ENCODE measurements at regions not wholly inside any gene's neighbourhood (a gene's known extent, or its start where the extent isn't known, plus 50 kb on each side); places are given as distances from the start of the nearest gene placed in this dataset.
"Not testable (repeated sequence)": the region's sequence is repeated elsewhere in the genome, so short reads cannot be mapped to it uniquely, and the experiment has no call there.

GRCh38 chr11:123351375-123351774, 78.7 kb upstream of the GRAMD1B start:
- no peaks in the 10 kb centered on the region for H3K27me3 ChIP-seq
- intact Hi-C loops (cut with DNase I) = no loop called here
- no peaks in the 10 kb centered on the region for H3K9me3 ChIP-seq
- DNase-seq = no peak
- H3K27ac ChIP-seq = no peak overlapping the region
- H3K4me1 ChIP-seq = no peaks in the 10 kb centered on the region
- WGBS, 2 donors = 66 to 75% methylated on average over 6 of the region's 6 CpGs
- H3K4me3 ChIP-seq (replicated peaks in 1 of 3) = no peak overlapping the region
- H3K36me3 ChIP-seq = no peaks in the 10 kb centered on the region
- no peak for TF ChIP-seq POLR2A (IDR thresholded peaks at IDR 0.05)
- TF ChIP-seq CTCF (IDR thresholded peaks at IDR 0.05) = no peak

DNA sequence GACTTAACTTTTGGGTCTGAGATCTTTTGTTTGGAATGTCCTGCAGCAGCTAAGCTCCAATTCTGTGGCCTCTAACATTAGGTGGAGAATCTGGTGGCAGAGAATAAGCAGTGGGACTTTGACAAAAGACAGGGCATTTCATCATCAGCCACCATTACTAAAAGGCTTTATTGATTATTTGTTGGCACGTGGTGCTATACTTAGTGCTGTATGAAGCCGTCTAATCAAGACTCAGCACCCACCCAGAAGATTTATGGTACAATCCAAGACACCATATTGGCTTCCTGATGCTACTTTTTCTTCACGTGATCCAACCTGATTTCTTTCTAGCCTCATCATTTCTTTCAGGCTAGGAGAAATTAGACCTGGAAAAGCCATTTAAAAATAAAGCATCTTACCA, 80.7 kb upstream of the GRAMD1B start:
- Histone ChIP-seq H3K4me1 (no peaks in the 10 kb centered on the region), H3K27me3 (no peaks in the 10 kb centered on the region), H3K36me3 (no peaks in the 10 kb centered on the region), H3K27ac (no peak overlapping the region), H3K4me3 (replicated peaks in 1 of 3) (no peak overlapping the region), H3K9me3 (no peaks in the 10 kb centered on the region)
- intact Hi-C loops (cut with DNase I) = no loop called here
- 92 to 95% methylated on average over 3 of the region's 3 CpGs for WGBS, 2 donors
- TF ChIP-seq CTCF (IDR thresholded peaks at IDR 0.05) (no peak), POLR2A (IDR thresholded peaks at IDR 0.05) (no peak)
- DNase-seq = no peak

DNA sequence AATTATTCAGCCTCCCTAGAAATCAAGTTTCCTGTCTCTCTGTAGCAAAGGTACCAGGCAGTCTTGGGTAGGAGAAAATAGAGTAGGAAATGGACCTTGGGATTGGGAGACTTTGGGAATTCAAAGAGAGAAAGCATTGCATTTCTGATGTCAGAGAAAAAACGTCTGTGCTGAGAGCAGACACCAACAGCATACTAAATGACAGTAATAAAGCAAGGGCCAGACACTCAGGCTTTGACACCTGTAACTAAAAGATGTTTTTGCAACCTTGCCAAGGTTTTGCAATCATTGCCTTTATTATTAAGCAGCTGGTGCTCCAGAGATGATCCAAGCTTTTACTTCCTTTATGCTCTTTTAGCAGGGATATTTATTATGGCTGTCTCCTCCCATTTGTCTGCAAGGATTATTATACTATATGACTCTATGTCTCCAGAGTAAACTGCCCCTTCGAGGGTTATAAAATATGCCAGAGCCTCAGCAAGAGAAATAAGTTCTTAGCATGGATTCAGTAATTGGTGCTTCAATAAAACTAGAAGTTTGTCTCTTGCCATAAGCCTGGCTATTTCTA, 85.2 kb upstream of the GRAMD1B start:
- no peak for DNase-seq
- no peaks in the 10 kb centered on the region for H3K9me3 ChIP-seq
- H3K4me1 ChIP-seq = no peaks in the 10 kb centered on the region
- intact Hi-C loops (cut with DNase I) = no loop called here
- WGBS, 2 donors = 55 to 63% methylated on average over 2 of the region's 2 CpGs
- no peaks in the 10 kb centered on the region for H3K27me3 ChIP-seq
- no peak overlapping the region for H3K27ac ChIP-seq
- H3K4me3 ChIP-seq (replicated peaks in 1 of 3) = no peak overlapping the region
- no peaks in the 10 kb centered on the region for H3K36me3 ChIP-seq
- no peak for TF ChIP-seq POLR2A (IDR thresholded peaks at IDR 0.05)

DNA sequence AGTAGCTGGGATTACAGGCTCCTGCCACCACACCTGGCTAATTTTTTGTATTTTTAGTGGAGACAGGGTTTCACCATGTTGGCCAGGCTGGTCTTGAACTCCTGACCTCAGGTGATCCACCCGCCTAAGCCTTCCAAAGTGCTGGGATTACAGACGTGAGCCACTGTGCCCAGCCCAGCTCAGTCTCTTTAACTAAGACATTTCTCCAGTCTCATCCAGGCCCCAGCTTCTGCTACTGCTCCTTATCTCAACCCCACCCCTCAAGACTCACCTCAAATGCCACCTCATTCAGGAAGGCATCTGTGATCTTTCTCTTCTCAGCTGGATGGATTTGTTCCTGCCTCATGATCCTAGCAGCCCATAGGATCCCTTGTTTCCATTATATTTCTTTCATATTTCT, 85.9 kb upstream of the GRAMD1B start:
- WGBS, 2 donors = 79 to 90% methylated on average over 2 of the region's 2 CpGs
- DNase-seq; H3K36me3 ChIP-seq; H3K4me1 ChIP-seq; H3K9me3 ChIP-seq; H3K27ac ChIP-seq; intact Hi-C loops (cut with DNase I); H3K4me3 ChIP-seq (replicated peaks in 1 of 3); H3K27me3 ChIP-seq: not testable (repeated sequence)

GRCh38 chr11:123338997-123339752, 90.9 kb upstream of the GRAMD1B start:
- Histone ChIP-seq H3K27ac (no peak overlapping the region), H3K9me3 (no peaks in the 10 kb centered on the region), H3K4me1 (no peaks in the 10 kb centered on the region), H3K27me3 (no peaks in the 10 kb centered on the region), H3K36me3 (no peaks in the 10 kb centered on the region), H3K4me3 (replicated peaks in 1 of 3) (no peak overlapping the region)
- intact Hi-C loops (cut with DNase I) = no loop called here
- no peak for TF ChIP-seq POLR2A (IDR thresholded peaks at IDR 0.05)
- no peak for TF ChIP-seq CTCF (IDR thresholded peaks at IDR 0.05)
- WGBS, 2 donors = 94% methylated on average over 9 of the region's 9 CpGs
- DNase-seq = no peak

GRCh38 chr11:123338266-123338800, 91.7 kb upstream of the GRAMD1B start:
- Histone ChIP-seq H3K36me3 (no peaks in the 10 kb centered on the region), H3K9me3 (no peaks in the 10 kb centered on the region), H3K4me1 (no peaks in the 10 kb centered on the region), H3K4me3 (replicated peaks in 1 of 3) (no peak overlapping the region), H3K27ac (no peak overlapping the region), H3K27me3 (no peaks in the 10 kb centered on the region)
- TF ChIP-seq POLR2A (IDR thresholded peaks at IDR 0.05) (no peak), CTCF (IDR thresholded peaks at IDR 0.05) (no peak)
- intact Hi-C loops (cut with DNase I) = no loop called here
- DNase-seq = no peak
- 89 to 90% methylated on average over 6 of the region's 6 CpGs for WGBS, 2 donors

Measured in thyroid gland (tissue), 4 donors.